HEK293 (cell line): ENCODE measurements at regions not wholly inside any gene's neighbourhood (a gene's known extent, or its start where the extent isn't known, plus 50 kb on each side); places are given as distances from the start of the nearest gene placed in this dataset.

Source experiments
- CTCF ChIA-PET: fragments of 350-600 bp; formaldehyde crosslinking; extraction: SDS; loops from one replicate; lab custom pipeline; 2021; ENCODE audit warnings: antibody characterized with exemption; lab: Yijun Ruan, JAX
- POLR2A ChIA-PET: fragments of 300-600 bp; formaldehyde crosslinking; extraction: SDS; loops from one replicate; lab custom pipeline; 2020; ENCODE audit warnings: antibody characterized with exemption, inconsistent platforms; lab: Yijun Ruan, JAX
- H3K27ac ChIP-seq: fragments of 200-500 bp; sonication (Bioruptor generic); 2 replicates; pipeline ENCODE4 v1.5.1; 2014; ENCODE audit warnings: low read depth, low read length, control low read depth, inconsistent platforms; ENCODE audit errors: extremely low read depth
- H3K36me3 ChIP-seq, 2 experiments: fragments of 200-500 bp in 1 of 2; sonication (Bioruptor generic) in 1 of 2; 1 replicate in 1 of 2; 2 replicates in 1 of 2; pipeline ENCODE4 v1.5.1; 2014 to 2017; ENCODE audit warnings: inconsistent platforms in 2 of 2, low read length in 2 of 2; ENCODE audit not compliant: control insufficient read depth in 2 of 2, insufficient read depth in 1 of 2
- H3K4me1 ChIP-seq: fragments of 200-500 bp; sonication (Bioruptor generic); 2 replicates; pipeline ENCODE4 v1.5.1; 2014; ENCODE audit warnings: mild to moderate bottlenecking, low read length, inconsistent platforms; ENCODE audit not compliant: control insufficient read depth, insufficient read depth
- H3K4me3 ChIP-seq: 2 replicates; pipeline ENCODE4 v1.5.1; 2011; ENCODE audit warnings: low read depth, mild to moderate bottlenecking, control low read depth, low read length, moderate library complexity
- H3K9me3 ChIP-seq: fragments of 200-500 bp; sonication (Bioruptor generic); 2 replicates; pipeline ENCODE4 v1.5.1; 2014; ENCODE audit warnings: low read depth, low read length, inconsistent platforms; ENCODE audit not compliant: control insufficient read depth, insufficient read depth
- ATF2 ChIP-seq: fragments of 450-650 bp; formaldehyde crosslinking; IDR thresholded peaks from 2 replicates; pipeline ENCODE4 v1.5.1; 2016; ENCODE audit warnings: missing biosample characterization, missing genetic modification characterization, low read depth
- KLF10 ChIP-seq: fragments of 450-650 bp; IDR thresholded peaks from 2 replicates; pipeline ENCODE4 v1.5.1; 2018; ENCODE audit warnings: missing biosample characterization, mild to moderate bottlenecking, missing genetic modification characterization
- KLF8 ChIP-seq: fragments of 450-650 bp; formaldehyde crosslinking; IDR thresholded peaks from 2 replicates; pipeline ENCODE4 v1.5.1; 2016; ENCODE audit warnings: missing biosample characterization, missing genetic modification characterization
- MZF1 ChIP-seq: fragments of 450-650 bp; formaldehyde crosslinking; IDR thresholded peaks from 2 replicates; pipeline ENCODE4 v1.5.1; 2017; ENCODE audit warnings: missing biosample characterization, missing genetic modification characterization, borderline replicate concordance
- OVOL3 ChIP-seq: fragments of 450-650 bp; formaldehyde crosslinking; IDR thresholded peaks from 2 replicates; pipeline ENCODE4 v1.5.1; 2016; ENCODE audit warnings: missing biosample characterization, missing genetic modification characterization
- TCF7L2 ChIP-seq: IDR thresholded peaks from 2 replicates; pipeline ENCODE4 v1.6.1; 2011; ENCODE audit warnings: low read depth, mild to moderate bottlenecking, inconsistent platforms, low read length, moderate library complexity, borderline replicate concordance
- ZBTB1 ChIP-seq: fragments of 450-650 bp; formaldehyde crosslinking; IDR thresholded peaks from 2 replicates; pipeline ENCODE4 v1.5.1; 2016; ENCODE audit warnings: missing biosample characterization, missing genetic modification characterization
- ZIC2 ChIP-seq: fragments of 450-650 bp; formaldehyde crosslinking; IDR thresholded peaks from 2 replicates; pipeline ENCODE4 v1.5.1; 2016; ENCODE audit warnings: missing biosample characterization, missing genetic modification characterization
- ZNF10 ChIP-seq: fragments of 450-650 bp; formaldehyde crosslinking; IDR thresholded peaks from 2 replicates; pipeline ENCODE4 v1.5.1; 2017; ENCODE audit warnings: missing biosample characterization, missing genetic modification characterization
- ZNF280C ChIP-seq: fragments of 450-650 bp; formaldehyde crosslinking; IDR thresholded peaks from 2 replicates; pipeline ENCODE4 v1.5.1; 2016; ENCODE audit warnings: missing biosample characterization, missing genetic modification characterization
- ZNF324 ChIP-seq: fragments of 450-650 bp; formaldehyde crosslinking; IDR thresholded peaks from 2 replicates; pipeline ENCODE4 v1.5.1; 2016; ENCODE audit warnings: missing biosample characterization, missing genetic modification characterization
- ZNF510 ChIP-seq: fragments of 450-650 bp; formaldehyde crosslinking; IDR thresholded peaks from 2 replicates; pipeline ENCODE4 v1.5.1; 2018; ENCODE audit warnings: mild to moderate bottlenecking, missing genetic modification characterization, missing biosample characterization; ENCODE audit not compliant: insufficient replicate concordance
- ZNF521 ChIP-seq: fragments of 450-650 bp; formaldehyde crosslinking; IDR thresholded peaks from 2 replicates; pipeline ENCODE4 v1.5.1; 2017; ENCODE audit warnings: missing biosample characterization, mild to moderate bottlenecking, missing genetic modification characterization
- ZNF571 ChIP-seq: fragments of 450-650 bp; formaldehyde crosslinking; IDR thresholded peaks from 2 replicates; pipeline ENCODE4 v1.5.0; 2017; ENCODE audit warnings: missing biosample characterization, missing genetic modification characterization
- ZNF629 ChIP-seq: fragments of 450-650 bp; formaldehyde crosslinking; IDR thresholded peaks from 2 replicates; pipeline ENCODE4 v1.5.1; 2017; ENCODE audit warnings: missing biosample characterization, missing genetic modification characterization
- ZNF660 ChIP-seq: fragments of 450-650 bp; IDR thresholded peaks from 2 replicates; pipeline ENCODE4 v1.5.1; 2018; ENCODE audit warnings: missing biosample characterization, mild to moderate bottlenecking, missing genetic modification characterization
- ZNF777 ChIP-seq: fragments of 450-650 bp; formaldehyde crosslinking; IDR thresholded peaks from 2 replicates; pipeline ENCODE4 v1.5.1; 2017; ENCODE audit warnings: missing biosample characterization, missing genetic modification characterization, borderline replicate concordance
- TF ChIP-seq, protein P1 (sequence below): sonication (generic); formaldehyde crosslinking; IDR thresholded peaks from 2 replicates; pipeline ENCODE4 v1.8.1; 2022; ENCODE audit warnings: mild to moderate bottlenecking, moderate library complexity, missing genetic modification reagents
- TF ChIP-seq, protein P2 (sequence below): fragments of 450-650 bp; formaldehyde crosslinking; optimal IDR thresholded peaks from 2 replicates; pipeline ENCODE3; 2016; ENCODE audit warnings: missing biosample characterization, mild to moderate bottlenecking, missing genetic modification characterization
- TF ChIP-seq, protein P3 (sequence below): fragments of 450-650 bp; IDR thresholded peaks from 2 replicates; pipeline ENCODE4 v1.5.1; 2018; ENCODE audit warnings: missing biosample characterization, mild to moderate bottlenecking, missing genetic modification characterization
- TF ChIP-seq, protein P4 (sequence below): fragments of 450-650 bp; formaldehyde crosslinking; IDR thresholded peaks from 2 replicates; pipeline ENCODE4 v1.5.1; 2016; ENCODE audit warnings: missing biosample characterization, missing genetic modification characterization

- ChIA-PET POLR2A (interaction anchor here (0.5 kb wide), 1 partner anchor 17 kb away, joined by 3 read pairs; no protein-coding TSS in a partner anchor), CTCF (interaction anchor here (0.7 kb wide), 1 partner anchor 10 kb away, joined by 4 read pairs; no protein-coding TSS in a partner anchor)
- H3K4me1 ChIP-seq: no peaks in the 10 kb centered on the region
- H3K27ac ChIP-seq: no peak overlapping the region
- H3K36me3 ChIP-seq: no peaks in the 10 kb centered on the region
- TF ChIP-seq KLF10 (tag by site-specific recombination): no peak
- TF ChIP-seq, protein P1, sequence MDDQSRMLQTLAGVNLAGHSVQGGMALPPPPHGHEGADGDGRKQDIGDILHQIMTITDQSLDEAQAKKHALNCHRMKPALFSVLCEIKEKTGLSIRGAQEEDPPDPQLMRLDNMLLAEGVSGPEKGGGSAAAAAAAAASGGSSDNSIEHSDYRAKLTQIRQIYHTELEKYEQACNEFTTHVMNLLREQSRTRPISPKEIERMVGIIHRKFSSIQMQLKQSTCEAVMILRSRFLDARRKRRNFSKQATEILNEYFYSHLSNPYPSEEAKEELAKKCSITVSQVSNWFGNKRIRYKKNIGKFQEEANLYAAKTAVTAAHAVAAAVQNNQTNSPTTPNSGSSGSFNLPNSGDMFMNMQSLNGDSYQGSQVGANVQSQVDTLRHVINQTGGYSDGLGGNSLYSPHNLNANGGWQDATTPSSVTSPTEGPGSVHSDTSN (CRISPR knock-in tag): no peak
- TF ChIP-seq ZNF777 (tag by site-specific recombination): no peak
- TF ChIP-seq ZNF510 (tag by site-specific recombination): no peak
- TF ChIP-seq, protein P2, sequence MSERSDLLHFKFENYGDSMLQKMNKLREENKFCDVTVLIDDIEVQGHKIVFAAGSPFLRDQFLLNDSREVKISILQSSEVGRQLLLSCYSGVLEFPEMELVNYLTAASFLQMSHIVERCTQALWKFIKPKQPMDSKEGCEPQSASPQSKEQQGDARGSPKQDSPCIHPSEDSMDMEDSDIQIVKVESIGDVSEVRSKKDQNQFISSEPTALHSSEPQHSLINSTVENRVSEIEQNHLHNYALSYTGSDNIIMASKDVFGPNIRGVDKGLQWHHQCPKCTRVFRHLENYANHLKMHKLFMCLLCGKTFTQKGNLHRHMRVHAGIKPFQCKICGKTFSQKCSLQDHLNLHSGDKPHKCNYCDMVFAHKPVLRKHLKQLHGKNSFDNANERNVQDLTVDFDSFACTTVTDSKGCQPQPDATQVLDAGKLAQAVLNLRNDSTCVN (tag by site-specific recombination): no peak
- TF ChIP-seq ZNF660 (tag by site-specific recombination): no peak
- no peak for TF ChIP-seq ATF2 (tag by site-specific recombination)
- no peak for TF ChIP-seq KLF8
- TF ChIP-seq, protein P3, sequence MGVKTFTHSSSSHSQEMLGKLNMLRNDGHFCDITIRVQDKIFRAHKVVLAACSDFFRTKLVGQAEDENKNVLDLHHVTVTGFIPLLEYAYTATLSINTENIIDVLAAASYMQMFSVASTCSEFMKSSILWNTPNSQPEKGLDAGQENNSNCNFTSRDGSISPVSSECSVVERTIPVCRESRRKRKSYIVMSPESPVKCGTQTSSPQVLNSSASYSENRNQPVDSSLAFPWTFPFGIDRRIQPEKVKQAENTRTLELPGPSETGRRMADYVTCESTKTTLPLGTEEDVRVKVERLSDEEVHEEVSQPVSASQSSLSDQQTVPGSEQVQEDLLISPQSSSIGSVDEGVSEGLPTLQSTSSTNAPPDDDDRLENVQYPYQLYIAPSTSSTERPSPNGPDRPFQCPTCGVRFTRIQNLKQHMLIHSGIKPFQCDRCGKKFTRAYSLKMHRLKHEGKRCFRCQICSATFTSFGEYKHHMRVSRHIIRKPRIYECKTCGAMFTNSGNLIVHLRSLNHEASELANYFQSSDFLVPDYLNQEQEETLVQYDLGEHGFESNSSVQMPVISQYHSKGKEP: no peak
- TF ChIP-seq ZNF324 (tag by site-specific recombination): no peak
- TF ChIP-seq ZNF571 (tag by site-specific recombination): no peak
- TF ChIP-seq ZNF629 (tag by site-specific recombination): no peak
- TF ChIP-seq, protein P4, sequence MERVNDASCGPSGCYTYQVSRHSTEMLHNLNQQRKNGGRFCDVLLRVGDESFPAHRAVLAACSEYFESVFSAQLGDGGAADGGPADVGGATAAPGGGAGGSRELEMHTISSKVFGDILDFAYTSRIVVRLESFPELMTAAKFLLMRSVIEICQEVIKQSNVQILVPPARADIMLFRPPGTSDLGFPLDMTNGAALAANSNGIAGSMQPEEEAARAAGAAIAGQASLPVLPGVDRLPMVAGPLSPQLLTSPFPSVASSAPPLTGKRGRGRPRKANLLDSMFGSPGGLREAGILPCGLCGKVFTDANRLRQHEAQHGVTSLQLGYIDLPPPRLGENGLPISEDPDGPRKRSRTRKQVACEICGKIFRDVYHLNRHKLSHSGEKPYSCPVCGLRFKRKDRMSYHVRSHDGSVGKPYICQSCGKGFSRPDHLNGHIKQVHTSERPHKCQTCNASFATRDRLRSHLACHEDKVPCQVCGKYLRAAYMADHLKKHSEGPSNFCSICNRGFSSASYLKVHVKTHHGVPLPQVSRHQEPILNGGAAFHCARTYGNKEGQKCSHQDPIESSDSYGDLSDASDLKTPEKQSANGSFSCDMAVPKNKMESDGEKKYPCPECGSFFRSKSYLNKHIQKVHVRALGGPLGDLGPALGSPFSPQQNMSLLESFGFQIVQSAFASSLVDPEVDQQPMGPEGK (tag by site-specific recombination): no peak
- no peak for TF ChIP-seq OVOL3 (tag by site-specific recombination)
- no peaks in the 10 kb centered on the region for H3K9me3 ChIP-seq
- H3K4me3 ChIP-seq: no peak overlapping the region
These were observed 162.2 kb upstream of the KCNK2 start for GRCh38 chr1:214920337-214920736.

GRCh38 chr1:214923278-214923915 is 159.1 kb upstream of the KCNK2 start:
- TF ChIP-seq MZF1 (tag by site-specific recombination): no peak
- no peak for TF ChIP-seq ZIC2 (tag by site-specific recombination)
- TF ChIP-seq TCF7L2: no peak
- no peak for TF ChIP-seq ZBTB1
- TF ChIP-seq ZNF521 (tag by site-specific recombination): no peak
- no peak for TF ChIP-seq ZNF10 (tag by site-specific recombination)
- TF ChIP-seq ZNF280C (tag by site-specific recombination): no peak
- TF ChIP-seq, all 188 proteins: peak for 0

More at GRCh38 chr1:214923278-214923915, 159.1 kb upstream of the KCNK2 start:
- H3K9me3 ChIP-seq: no peaks in the 10 kb centered on the region
- CTCF ChIA-PET: interaction anchor here (0.6 to 0.7 kb wide), 2 partner anchors 72 to 187 kb away, joined by 3 read pairs; no protein-coding TSS in a partner anchor
- H3K4me3 ChIP-seq: no peak overlapping the region
- H3K36me3 ChIP-seq: no peaks in the 10 kb centered on the region
- no peaks in the 10 kb centered on the region for H3K4me1 ChIP-seq
- no peak overlapping the region for H3K27ac ChIP-seq
- POLR2A ChIA-PET: no interaction called here
